Spleen (tissue), 7 donors: ENCODE measurements at regions not wholly inside any gene's neighbourhood (a gene's known extent, or its start where the extent isn't known, plus 50 kb on each side); places are given as distances from the start of the nearest gene placed in this dataset.
"Not testable (repeated sequence)": the region's sequence is repeated elsewhere in the genome, so short reads cannot be mapped to it uniquely, and the experiment has no call there.

Experiments
- CTCF ChIP-seq, 11 experiments: fragments of 200-600 bp in 7 of 11; fragments of 450-650 bp in 4 of 11; sonication (generic) in 4 of 11; IDR thresholded peaks in 8 of 11; conservative IDR thresholded peaks in 3 of 11; 1 replicate in 7 of 11; 2 replicates in 4 of 11; pipeline versions ENCODE4 v1.4.0 to v1.8.0; 2016 to 2021; ENCODE audit warnings: antibody characterized with exemption in 11 of 11, inconsistent platforms in 4 of 11, mild to moderate bottlenecking in 1 of 11
- POLR2AphosphoS5 ChIP-seq, 3 donors: sonication (generic); formaldehyde crosslinking; IDR thresholded peaks; one replicate each; pipeline ENCODE4 v1.5.1; 2017; ENCODE audit warnings: antibody characterized with exemption in 3 of 3
- donor health status: DM: no; HTN: no; CAD: no; lungs with moderate emphysema.
- donor health status: DM: no; HTN: no; CAD: no.
- donor health status: DM: no; HTN: no; CAD: no.

GRCh38 chrX:40222612-40223011 lies 124.9 kb upstream of the BCOR start:
- TF ChIP-seq CTCF (IDR thresholded peaks at IDR 0.05 in 8 of 11, conservative IDR thresholded peaks at IDR 0.05 in 3 of 11); POLR2AphosphoS5 (IDR thresholded peaks at IDR 0.05): not testable (repeated sequence)
